ENCODE measurements at regions not wholly inside any gene's neighbourhood (a gene's known extent, or its start where the extent isn't known, plus 50 kb on each side); places are given as distances from the start of the nearest gene placed in this dataset.

- TF ChIP-seq, protein P1, sequence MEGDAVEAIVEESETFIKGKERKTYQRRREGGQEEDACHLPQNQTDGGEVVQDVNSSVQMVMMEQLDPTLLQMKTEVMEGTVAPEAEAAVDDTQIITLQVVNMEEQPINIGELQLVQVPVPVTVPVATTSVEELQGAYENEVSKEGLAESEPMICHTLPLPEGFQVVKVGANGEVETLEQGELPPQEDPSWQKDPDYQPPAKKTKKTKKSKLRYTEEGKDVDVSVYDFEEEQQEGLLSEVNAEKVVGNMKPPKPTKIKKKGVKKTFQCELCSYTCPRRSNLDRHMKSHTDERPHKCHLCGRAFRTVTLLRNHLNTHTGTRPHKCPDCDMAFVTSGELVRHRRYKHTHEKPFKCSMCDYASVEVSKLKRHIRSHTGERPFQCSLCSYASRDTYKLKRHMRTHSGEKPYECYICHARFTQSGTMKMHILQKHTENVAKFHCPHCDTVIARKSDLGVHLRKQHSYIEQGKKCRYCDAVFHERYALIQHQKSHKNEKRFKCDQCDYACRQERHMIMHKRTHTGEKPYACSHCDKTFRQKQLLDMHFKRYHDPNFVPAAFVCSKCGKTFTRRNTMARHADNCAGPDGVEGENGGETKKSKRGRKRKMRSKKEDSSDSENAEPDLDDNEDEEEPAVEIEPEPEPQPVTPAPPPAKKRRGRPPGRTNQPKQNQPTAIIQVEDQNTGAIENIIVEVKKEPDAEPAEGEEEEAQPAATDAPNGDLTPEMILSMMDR (IDR thresholded peaks at IDR 0.05; ENCODE audit: poor library complexity, severe bottlenecking), result no peak
- TF ChIP-seq EP300 (conservative IDR thresholded peaks at IDR 0.05; ENCODE audit: poor library complexity, severe bottlenecking), result no peak
- no peak for TF ChIP-seq RAD21 (conservative IDR thresholded peaks at IDR 0.05)
- no peak for TF ChIP-seq SMC3 (conservative IDR thresholded peaks at IDR 0.05; ENCODE audit: poor library complexity)
- TF ChIP-seq EZH2 (IDR thresholded peaks at IDR 0.05; ENCODE audit: borderline replicate concordance, insufficient read depth, low read length, poor library complexity, severe bottlenecking), result no peak
- TF ChIP-seq MXI1 (conservative IDR thresholded peaks at IDR 0.05; ENCODE audit: poor library complexity, severe bottlenecking), result no peak
- TF ChIP-seq TAF1 (IDR thresholded peaks at IDR 0.05; ENCODE audit: low read depth), result no peak
- TF ChIP-seq REST (IDR thresholded peaks at IDR 0.05; ENCODE audit: borderline replicate concordance), result no peak
- no peak for TF ChIP-seq POLR2AphosphoS5 (IDR thresholded peaks at IDR 0.05)
Measured at GRCh38 chr5:101009758-101010519, 106.9 kb upstream of the ST8SIA4 start.
